ENCODE measurements at regions not wholly inside any gene's neighbourhood (a gene's known extent, or its start where the extent isn't known, plus 50 kb on each side); places are given as distances from the start of the nearest gene placed in this dataset.
A peak's percentile ranks its signal among the peaks of the same experiment; 100 is the strongest.

DNA sequence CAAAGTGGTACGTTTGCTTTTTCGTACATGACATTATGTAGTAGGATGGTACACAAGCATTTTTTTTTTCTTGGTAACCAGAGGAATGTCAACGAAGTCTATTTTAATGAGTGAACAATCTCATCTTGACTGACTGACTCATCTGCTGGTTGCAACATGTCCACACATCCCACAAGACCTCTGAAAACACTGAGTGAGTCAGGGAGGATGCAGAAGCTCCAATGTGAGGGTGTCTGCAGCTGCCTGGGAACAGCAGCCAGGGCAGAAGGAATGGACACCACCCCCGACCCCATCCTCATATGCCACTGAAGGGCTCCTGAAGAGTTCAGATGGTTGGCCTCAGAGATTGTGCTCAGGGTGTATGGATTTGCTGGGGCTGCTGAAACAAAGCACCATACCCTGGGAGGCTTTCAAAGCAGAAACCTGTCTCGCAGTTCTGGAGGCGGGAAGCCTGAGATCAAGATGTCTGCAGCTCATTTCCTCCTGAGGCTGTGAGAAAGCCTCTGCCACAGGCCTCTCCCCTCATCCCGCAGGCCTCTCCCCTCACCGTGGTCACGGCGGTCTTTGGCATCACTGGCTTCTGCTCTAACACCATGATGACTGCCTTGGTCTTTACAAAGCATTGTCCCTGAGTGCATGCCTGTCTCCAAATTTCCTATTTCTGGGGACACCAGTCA, 124.6 kb downstream of the LRATD1 start:
- peak; percentile 38 for DNase-seq (ENCODE audit: low read depth)
- no peak overlapping the region for H3K4me3 ChIP-seq (ENCODE audit: low read depth, low read length)
- TF ChIP-seq, protein P1, sequence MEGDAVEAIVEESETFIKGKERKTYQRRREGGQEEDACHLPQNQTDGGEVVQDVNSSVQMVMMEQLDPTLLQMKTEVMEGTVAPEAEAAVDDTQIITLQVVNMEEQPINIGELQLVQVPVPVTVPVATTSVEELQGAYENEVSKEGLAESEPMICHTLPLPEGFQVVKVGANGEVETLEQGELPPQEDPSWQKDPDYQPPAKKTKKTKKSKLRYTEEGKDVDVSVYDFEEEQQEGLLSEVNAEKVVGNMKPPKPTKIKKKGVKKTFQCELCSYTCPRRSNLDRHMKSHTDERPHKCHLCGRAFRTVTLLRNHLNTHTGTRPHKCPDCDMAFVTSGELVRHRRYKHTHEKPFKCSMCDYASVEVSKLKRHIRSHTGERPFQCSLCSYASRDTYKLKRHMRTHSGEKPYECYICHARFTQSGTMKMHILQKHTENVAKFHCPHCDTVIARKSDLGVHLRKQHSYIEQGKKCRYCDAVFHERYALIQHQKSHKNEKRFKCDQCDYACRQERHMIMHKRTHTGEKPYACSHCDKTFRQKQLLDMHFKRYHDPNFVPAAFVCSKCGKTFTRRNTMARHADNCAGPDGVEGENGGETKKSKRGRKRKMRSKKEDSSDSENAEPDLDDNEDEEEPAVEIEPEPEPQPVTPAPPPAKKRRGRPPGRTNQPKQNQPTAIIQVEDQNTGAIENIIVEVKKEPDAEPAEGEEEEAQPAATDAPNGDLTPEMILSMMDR (IDR thresholded peaks at IDR 0.05; ENCODE audit: low read depth, low read length, missing control alignments): no peak
- in situ Hi-C loops (cut with HindIII; ENCODE audit: low sequenced_read_pairs): no loop called here

DNA sequence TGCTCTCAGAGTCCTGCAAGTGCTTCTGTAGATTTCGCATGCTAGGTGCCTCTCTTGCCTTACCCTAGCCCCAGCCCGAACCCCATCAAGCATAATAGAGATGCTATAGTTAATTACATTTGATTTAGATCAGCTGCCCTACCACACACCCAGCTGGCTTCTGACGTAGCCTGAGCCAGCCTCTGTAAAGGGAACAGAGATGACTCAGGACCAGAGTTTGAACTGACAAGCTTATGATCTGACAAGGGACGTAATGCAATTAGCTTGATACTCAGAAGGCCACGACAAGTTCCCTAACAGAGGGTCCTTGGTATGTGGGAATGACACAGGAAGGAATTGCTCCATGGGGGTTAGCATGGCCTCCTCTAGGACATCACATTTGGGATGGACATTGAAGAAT, 126.6 kb downstream of the LRATD1 start:
- in situ Hi-C loops (cut with HindIII; ENCODE audit: low sequenced_read_pairs): no loop called here
- H3K4me3 ChIP-seq (ENCODE audit: low read depth, low read length): no peak overlapping the region
- no peak for DNase-seq (ENCODE audit: low read depth)
- TF ChIP-seq, protein P1 (IDR thresholded peaks at IDR 0.05; ENCODE audit: low read depth, low read length, missing control alignments): no peak

DNA sequence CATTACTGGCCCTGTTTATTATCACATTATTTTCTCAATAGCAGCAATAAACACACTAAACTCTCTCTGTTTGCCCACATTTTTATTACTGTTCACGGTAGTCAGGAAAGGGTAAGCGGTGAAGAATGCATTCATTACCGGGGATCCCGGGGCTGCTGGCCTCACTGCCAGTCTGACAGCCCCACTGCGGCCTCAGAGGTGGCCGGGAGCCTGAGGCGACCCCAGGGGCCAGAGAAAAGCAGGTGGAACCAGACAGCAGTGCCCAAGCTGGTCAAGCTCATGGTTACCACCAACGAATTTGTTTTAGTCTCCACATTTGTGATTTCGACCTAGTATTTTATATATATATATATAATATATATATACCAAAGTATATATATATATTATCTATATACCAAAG, 127.7 kb downstream of the LRATD1 start:
- in situ Hi-C loops (cut with HindIII; ENCODE audit: low sequenced_read_pairs): no loop called here
- TF ChIP-seq, protein P1 (IDR thresholded peaks at IDR 0.05; ENCODE audit: low read depth, low read length, missing control alignments): no peak
- DNase-seq (ENCODE audit: low read depth): no peak
- H3K4me3 ChIP-seq (ENCODE audit: low read depth, low read length): no peak overlapping the region

DNA sequence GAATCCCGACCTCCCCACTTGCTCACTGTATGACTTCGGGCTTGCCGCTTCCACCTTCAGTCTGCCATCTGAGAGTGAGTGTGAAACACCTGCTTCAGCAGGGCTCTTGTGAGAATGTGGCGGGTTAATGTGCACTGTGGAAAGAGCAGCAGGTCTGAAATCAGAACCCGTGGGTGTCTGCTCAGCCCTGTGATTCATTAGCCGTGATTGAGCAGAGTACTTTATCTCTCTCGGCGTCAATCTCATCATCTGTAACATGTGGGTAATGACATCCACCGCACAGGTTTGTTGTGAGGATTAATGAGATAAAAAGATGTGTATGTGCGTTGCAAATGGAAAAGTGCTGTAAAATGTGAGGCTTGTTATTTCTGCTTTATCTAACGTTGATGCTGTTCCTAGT, 128.6 kb downstream of the LRATD1 start:
- DNase-seq (ENCODE audit: low read depth): no peak
- TF ChIP-seq, protein P1 (IDR thresholded peaks at IDR 0.05; ENCODE audit: low read depth, low read length, missing control alignments): no peak
- in situ Hi-C loops (cut with HindIII; ENCODE audit: low sequenced_read_pairs): no loop called here

DNA sequence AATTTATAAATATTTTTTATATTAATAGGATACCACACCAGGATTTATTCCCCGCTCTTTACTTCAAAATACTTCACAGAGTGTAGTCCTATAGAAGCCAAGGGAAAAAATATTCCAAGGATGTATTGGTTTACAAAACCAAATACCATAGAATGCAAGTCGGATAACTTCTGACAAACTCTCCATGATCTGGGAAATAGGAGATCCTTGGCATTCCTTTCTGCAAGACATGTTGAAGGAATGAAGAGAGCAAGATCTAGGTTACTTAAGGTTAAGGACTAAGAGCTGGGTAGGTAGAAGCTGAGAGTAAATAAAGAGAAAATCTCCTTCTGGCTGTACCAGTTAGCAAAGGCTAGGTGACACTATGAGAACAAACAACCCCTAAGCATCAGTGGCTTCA, 141.2 kb downstream of the LRATD1 start:
- no peak overlapping the region for H3K4me3 ChIP-seq (ENCODE audit: low read depth, low read length)
- TF ChIP-seq, protein P1 (IDR thresholded peaks at IDR 0.05; ENCODE audit: low read depth, low read length, missing control alignments): no peak
- DNase-seq (ENCODE audit: low read depth): no peak
- in situ Hi-C loops (cut with HindIII; ENCODE audit: low sequenced_read_pairs): no loop called here

More for the DNA sequence above, 128.6 kb downstream of the LRATD1 start:
- H3K4me3 ChIP-seq (ENCODE audit: low read depth, low read length): no peak overlapping the region

DNA sequence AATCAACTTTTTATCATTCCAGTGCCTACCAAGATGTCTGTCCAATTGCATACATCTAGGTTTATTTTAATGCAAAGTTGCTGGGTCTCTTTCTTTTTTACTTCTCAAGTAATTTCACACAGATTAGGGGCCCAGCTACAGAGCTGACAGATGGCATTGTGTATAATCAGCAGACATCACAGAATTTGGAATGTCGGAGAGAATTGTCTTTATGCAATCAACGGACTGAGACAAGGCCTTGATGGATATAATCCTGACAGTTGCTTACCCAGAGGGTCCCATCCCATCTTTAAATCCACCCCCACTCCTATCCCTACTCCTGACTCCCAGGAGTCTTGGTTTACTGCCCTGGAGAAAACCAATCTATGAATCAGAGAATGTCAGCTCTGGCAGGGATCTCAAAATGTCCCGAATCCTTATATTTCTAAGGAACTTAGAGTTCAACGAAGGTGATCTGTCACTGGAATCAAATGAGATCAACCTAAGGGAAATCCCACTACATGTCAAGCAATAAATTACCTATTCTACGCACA, 142.0 kb downstream of the LRATD1 start:
- in situ Hi-C loops (cut with HindIII; ENCODE audit: low sequenced_read_pairs): no loop called here
- TF ChIP-seq, protein P1 (IDR thresholded peaks at IDR 0.05; ENCODE audit: low read depth, low read length, missing control alignments): no peak
- no peak for DNase-seq (ENCODE audit: low read depth)
- H3K4me3 ChIP-seq (ENCODE audit: low read depth, low read length): no peak overlapping the region

Data from astrocyte of the cerebellum (primary cell).